Endothelial cell of umbilical vein (primary cell): ENCODE measurements at regions not wholly inside any gene's neighbourhood (a gene's known extent, or its start where the extent isn't known, plus 50 kb on each side); places are given as distances from the start of the nearest gene placed in this dataset.
"Not testable (repeated sequence)": the region's sequence is repeated elsewhere in the genome, so short reads cannot be mapped to it uniquely, and the experiment has no call there.

ENCODE experiments used
- BruUV-seq: library from RNA; stranded (reverse); fragments of 400-500 nt; replicated peaks from 2 replicates; lab custom pipeline; 2021; lab: Mats Ljungman, UMichigan
- CTCF ChIA-PET: fragments of 300-600, 350-600 bp; sonication (Branson Sonifier 250); formaldehyde crosslinking; loops from one replicate; lab custom pipeline; 2021; ENCODE audit warnings: antibody characterized with exemption, inconsistent platforms; lab: Charles Lee
- POLR2A ChIA-PET: fragments of 300-600, 350-600 bp; sonication (Branson Sonifier 250); formaldehyde crosslinking; loops from one replicate; lab custom pipeline; 2021; ENCODE audit warnings: antibody characterized with exemption, inconsistent platforms; lab: Charles Lee
- DNase-seq: peaks from one replicate; pipeline ENCODE4 v3.0.0-alpha.2; 2011; ENCODE audit warnings: low read depth, low spot score
- FAIRE-seq: peaks from 2 replicates; lab custom pipeline; 2011; peaks lifted over from hg19 to GRCh38; lab: Jason Lieb, UNC
- H2AFZ ChIP-seq: 2 replicates; pipeline ENCODE4 v1.6.0; 2012; ENCODE audit warnings: low read depth, low read length, control low read depth, inconsistent platforms
- H3K27ac ChIP-seq: 2 replicates; pipeline ENCODE4 v1.5.1; 2011; ENCODE audit warnings: low read depth, mild to moderate bottlenecking, control low read depth, low read length, moderate library complexity; ENCODE audit not compliant: insufficient read depth
- H3K27me3 ChIP-seq, 2 experiments: 2 replicates each; pipeline versions ENCODE4 v1.6.0 to v1.6.1; 2011; ENCODE audit warnings: low read length in 2 of 2, mixed read lengths in 1 of 2; ENCODE audit not compliant: control insufficient read depth in 2 of 2, insufficient read depth in 2 of 2
- H3K36me3 ChIP-seq, 2 experiments: 2 replicates in 1 of 2; 3 replicates in 1 of 2; pipeline ENCODE4 v1.5.1; 2011; ENCODE audit warnings: low read length in 2 of 2, mild to moderate bottlenecking in 1 of 2, moderate library complexity in 1 of 2; ENCODE audit not compliant: control insufficient read depth in 2 of 2, insufficient read depth in 2 of 2; ENCODE audit errors: extremely low read depth in 1 of 2
- H3K4me1 ChIP-seq: 3 replicates; pipeline ENCODE4 v1.5.1; 2011; ENCODE audit warnings: mild to moderate bottlenecking, low read length; ENCODE audit not compliant: control insufficient read depth, insufficient read depth; ENCODE audit errors: extremely low read depth
- H3K4me2 ChIP-seq: 2 replicates; pipeline ENCODE4 v1.6.1; 2011; ENCODE audit warnings: low read length, control low read depth, mixed read lengths; ENCODE audit not compliant: insufficient read depth
- H3K4me3 ChIP-seq, 3 experiments: fragments of 200-600 bp in 1 of 3; sonication (generic), shearing (Covaris generic) in 1 of 3; replicated peaks in 1 of 3; 2 replicates each; pipeline ENCODE4 v1.5.1; 2011 to 2016; ENCODE audit warnings: control low read depth in 3 of 3, low read length in 3 of 3, mild to moderate bottlenecking in 2 of 3, inconsistent platforms in 1 of 3, low read depth in 1 of 3, moderate library complexity in 1 of 3; ENCODE audit not compliant: insufficient read depth in 1 of 3
- H3K79me2 ChIP-seq: 2 replicates; pipeline ENCODE4 v1.6.0; 2012; ENCODE audit warnings: low read length, inconsistent platforms; ENCODE audit not compliant: control insufficient read depth, insufficient read depth
- H3K9ac ChIP-seq: replicated peaks from 2 replicates; pipeline ENCODE3; 2011; ENCODE audit warnings: low read length, control low read depth; ENCODE audit not compliant: insufficient read depth; ENCODE audit errors: extremely low read depth
- H3K9me1 ChIP-seq: replicated peaks from 3 replicates; pipeline ENCODE4 v1.6.0; 2011; ENCODE audit warnings: mild to moderate bottlenecking, low read length; ENCODE audit not compliant: control insufficient read depth, insufficient read depth; ENCODE audit errors: extremely low read depth
- H3K9me3 ChIP-seq: replicated peaks from 2 replicates; pipeline ENCODE4 v1.5.1; 2012; ENCODE audit warnings: low read length, inconsistent platforms; ENCODE audit not compliant: control insufficient read depth, insufficient read depth
- H4K20me1 ChIP-seq: replicated peaks from 2 replicates; pipeline ENCODE3; 2011; ENCODE audit warnings: mild to moderate bottlenecking, low read length; ENCODE audit not compliant: control insufficient read depth, insufficient read depth; ENCODE audit errors: extremely low read depth
- EZH2 ChIP-seq: IDR thresholded peaks from 2 replicates; pipeline ENCODE4 v1.6.1; 2012; ENCODE audit warnings: borderline replicate concordance, low read depth, mild to moderate bottlenecking, moderate library complexity, low read length, inconsistent platforms; ENCODE audit not compliant: severe bottlenecking
- FOS ChIP-seq: IDR thresholded peaks from 2 replicates; pipeline ENCODE4 v1.6.1; 2011; ENCODE audit warnings: mild to moderate bottlenecking, low read length, moderate library complexity, borderline replicate concordance; ENCODE audit not compliant: insufficient read depth
- GATA2 ChIP-seq: IDR thresholded peaks from 2 replicates; pipeline ENCODE4 v1.7.0; 2011; ENCODE audit warnings: low read depth, mild to moderate bottlenecking, moderate library complexity, mixed read lengths, low read length; ENCODE audit not compliant: insufficient read length, insufficient read depth
- JUN ChIP-seq: IDR thresholded peaks from 2 replicates; pipeline ENCODE4 v1.6.1; 2011; ENCODE audit warnings: borderline replicate concordance, low read depth; ENCODE audit not compliant: insufficient read length, insufficient read depth
- MYC ChIP-seq: IDR thresholded peaks from one replicate; pipeline ENCODE4 v1.6.1; 2011; ENCODE audit warnings: mild to moderate bottlenecking, low read depth, low read length
- POLR2A ChIP-seq: IDR thresholded peaks from 2 replicates; pipeline ENCODE4 v1.6.1; 2012; ENCODE audit warnings: low read depth, mild to moderate bottlenecking, control low read depth, low read length
- POLR2AphosphoS5 ChIP-seq: IDR thresholded peaks from 2 replicates; pipeline ENCODE4 v1.6.1; 2012; ENCODE audit warnings: low read depth, mild to moderate bottlenecking, control low read depth, low read length, moderate library complexity; ENCODE audit not compliant: insufficient read depth
- dilution Hi-C: fragments of 300-500 bp; cut with MboI; formaldehyde crosslinking; loops from one replicate; pipeline ENCODE4 v1.15.0; 2019; ENCODE audit warnings: low sequenced_read_pairs; ENCODE audit not compliant: extremely low pct_ligation_motif_present
- intact Hi-C: fragments of 100-400 bp; cut with micrococcal nuclease; formaldehyde crosslinking; loops from one replicate; pipeline ENCODE4 v1.10.0; 2022
- TF ChIP-seq, protein P1 (sequence below): IDR thresholded peaks from 2 replicates; pipeline ENCODE4 v1.6.1; 2011; ENCODE audit not compliant: insufficient read depth, insufficient read length
- TF ChIP-seq, protein P2 (sequence below), 2 donors: IDR thresholded peaks; 1 replicate in 1 of 2; 2 replicates in 1 of 2; pipeline ENCODE4 v1.5.1; 2011; ENCODE audit warnings: low read length in 2 of 2, mild to moderate bottlenecking in 2 of 2, moderate library complexity in 2 of 2, control low read depth in 1 of 2, inconsistent platforms in 1 of 2, low read depth in 1 of 2; ENCODE audit not compliant: insufficient read depth in 1 of 2; ENCODE audit errors: extremely low read depth in 1 of 2

GRCh38 chr19:7401694-7402093, 53.0 kb downstream of the ARHGEF18 start:
- TF ChIP-seq FOS (no peak), EZH2 (no peak), JUN (no peak), POLR2A (no peak), POLR2AphosphoS5 (no peak), MYC (no peak), GATA2 (no peak)
- TF ChIP-seq, protein P1, sequence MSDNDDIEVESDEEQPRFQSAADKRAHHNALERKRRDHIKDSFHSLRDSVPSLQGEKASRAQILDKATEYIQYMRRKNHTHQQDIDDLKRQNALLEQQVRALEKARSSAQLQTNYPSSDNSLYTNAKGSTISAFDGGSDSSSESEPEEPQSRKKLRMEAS, result no peak
- TF ChIP-seq, protein P2, sequence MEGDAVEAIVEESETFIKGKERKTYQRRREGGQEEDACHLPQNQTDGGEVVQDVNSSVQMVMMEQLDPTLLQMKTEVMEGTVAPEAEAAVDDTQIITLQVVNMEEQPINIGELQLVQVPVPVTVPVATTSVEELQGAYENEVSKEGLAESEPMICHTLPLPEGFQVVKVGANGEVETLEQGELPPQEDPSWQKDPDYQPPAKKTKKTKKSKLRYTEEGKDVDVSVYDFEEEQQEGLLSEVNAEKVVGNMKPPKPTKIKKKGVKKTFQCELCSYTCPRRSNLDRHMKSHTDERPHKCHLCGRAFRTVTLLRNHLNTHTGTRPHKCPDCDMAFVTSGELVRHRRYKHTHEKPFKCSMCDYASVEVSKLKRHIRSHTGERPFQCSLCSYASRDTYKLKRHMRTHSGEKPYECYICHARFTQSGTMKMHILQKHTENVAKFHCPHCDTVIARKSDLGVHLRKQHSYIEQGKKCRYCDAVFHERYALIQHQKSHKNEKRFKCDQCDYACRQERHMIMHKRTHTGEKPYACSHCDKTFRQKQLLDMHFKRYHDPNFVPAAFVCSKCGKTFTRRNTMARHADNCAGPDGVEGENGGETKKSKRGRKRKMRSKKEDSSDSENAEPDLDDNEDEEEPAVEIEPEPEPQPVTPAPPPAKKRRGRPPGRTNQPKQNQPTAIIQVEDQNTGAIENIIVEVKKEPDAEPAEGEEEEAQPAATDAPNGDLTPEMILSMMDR (IDR thresholded peaks at IDR 0.05; ENCODE audit: extremely low read depth in 1 of 2, insufficient read depth in 1 of 2, low read depth in 1 of 2, low read length in 2 of 2), result no peak
- no peak overlapping the region for H3K9ac ChIP-seq
- H3K9me3 ChIP-seq, result no peaks in the 10 kb centered on the region
- no peaks in the 10 kb centered on the region for H3K4me1 ChIP-seq
- no peaks in the 10 kb centered on the region for H3K36me3 ChIP-seq
- H3K27ac ChIP-seq, result no peak overlapping the region
- H3K4me3 ChIP-seq, result no peak overlapping the region
- no peak overlapping the region for H3K4me2 ChIP-seq
- dilution Hi-C loops (no loop called here), intact Hi-C loops (loop anchor here (5.0 kb wide), 1 partner anchor 914 kb away; no protein-coding TSS in a partner anchor)
- ChIA-PET CTCF (no interaction called here), POLR2A (no interaction called here)
- no peaks in the 10 kb centered on the region for H4K20me1 ChIP-seq
- no peaks in the 10 kb centered on the region for H3K9me1 ChIP-seq
- no peaks in the 10 kb centered on the region for H3K27me3 ChIP-seq
- no peak for DNase-seq
- no peak overlapping the region for H2AFZ ChIP-seq
- BruUV-seq, result no TSS peak
- no peak for FAIRE-seq
- peaks cover 43% of the 10 kb centered on the region for H3K79me2 ChIP-seq

- intact Hi-C loops, H4K20me1 ChIP-seq, dilution Hi-C loops, POLR2A ChIA-PET, H3K9ac ChIP-seq, FAIRE-seq, H2AFZ ChIP-seq, H3K36me3 ChIP-seq, H3K4me3 ChIP-seq, DNase-seq, H3K27me3 ChIP-seq, BruUV-seq, H3K9me1 ChIP-seq, H3K4me2 ChIP-seq, H3K4me1 ChIP-seq, H3K27ac ChIP-seq, H3K9me3 ChIP-seq: not testable (repeated sequence)
- CTCF ChIA-PET, result interaction anchor here (1.5 kb wide), 1 partner anchor 51 kb away, joined by 3 read pairs; no protein-coding TSS in a partner anchor
- peaks cover 26% of the 10 kb centered on the region for H3K79me2 ChIP-seq
Measured at GRCh38 chr19:7405482-7405881, 56.7 kb downstream of the ARHGEF18 start.
